ENCODE measurements at regions not wholly inside any gene's neighbourhood (a gene's known extent, or its start where the extent isn't known, plus 50 kb on each side); places are given as distances from the start of the nearest gene placed in this dataset.

- Histone ChIP-seq H3K36me3 (ENCODE audit: control insufficient read depth in 4 of 4, insufficient read depth in 3 of 4, low read depth in 1 of 4, low read length in 3 of 4) (no peaks in the 10 kb centered on the region), H3K9me3 (ENCODE audit: control insufficient read depth in 4 of 4, low read length in 3 of 4) (peaks cover 0 to 4% (median 0%) of the 10 kb centered on the region in 4 donors), H3K9ac (ENCODE audit: low read depth in 1 of 2, low read length in 2 of 2) (no peak overlapping the region), H3K27me3 (ENCODE audit: control insufficient read depth in 4 of 4, insufficient read depth in 4 of 4, low read length in 3 of 4) (no peaks in the 10 kb centered on the region), H3K4me1 (ENCODE audit: control insufficient read depth in 4 of 4, insufficient read depth in 4 of 4, low read length in 3 of 4) (no peaks in the 10 kb centered on the region), H3K27ac (ENCODE audit: low read depth in 1 of 2, low read length in 2 of 2) (no peak overlapping the region), H3K4me3 (ENCODE audit: low read depth in 1 of 3, low read length in 3 of 3) (no peak overlapping the region)
- no peak for DNase-seq (ENCODE audit: low spot score)
- TF ChIP-seq FOXA2 (IDR thresholded peaks at IDR 0.05) (no peak), NR2F2 (IDR thresholded peaks at IDR 0.05) (no peak), FOXA1 (IDR thresholded peaks at IDR 0.05) (no peak), ZBTB33 (IDR thresholded peaks at IDR 0.05) (no peak)
- WGBS: 88% methylated on average over 3 of the region's 3 CpGs
Measured at GRCh38 chr3:110512961-110513360, 558.7 kb upstream of the NECTIN3 start.

- 89% methylated on average over 1 of the region's 1 CpG for WGBS
- TF ChIP-seq SP1 (IDR thresholded peaks at IDR 0.05) (no peak), FOXA1 (IDR thresholded peaks at IDR 0.05) (no peak), HNF4G (IDR thresholded peaks at IDR 0.05) (no peak), ATF3 (IDR thresholded peaks at IDR 0.05) (no peak), MAX (IDR thresholded peaks at IDR 0.05) (no peak), RXRA (IDR thresholded peaks at IDR 0.05) (no peak), NR2F2 (IDR thresholded peaks at IDR 0.05) (no peak), YY1 (IDR thresholded peaks at IDR 0.05) (no peak), HNF4A (conservative IDR thresholded peaks at IDR 0.05) (no peak), JUND (IDR thresholded peaks at IDR 0.05) (no peak), GABPA (IDR thresholded peaks at IDR 0.05 in 1 of 2, conservative IDR thresholded peaks at IDR 0.05 in 1 of 2) (no peak), CTCF (IDR thresholded peaks at IDR 0.05; ENCODE audit: low read depth, low read length, missing input control) (no peak)
Measured at GRCh38 chr3:110518031-110518430, 553.6 kb upstream of the NECTIN3 start.

GRCh38 chr3:110519071-110519470 lies 552.5 kb upstream of the NECTIN3 start:
- no peaks in the 10 kb centered on the region for H3K9me3 ChIP-seq (ENCODE audit: control insufficient read depth in 4 of 4, low read length in 3 of 4)
- H3K4me1 ChIP-seq (ENCODE audit: control insufficient read depth in 4 of 4, insufficient read depth in 4 of 4, low read length in 3 of 4): no peaks in the 10 kb centered on the region
- H3K36me3 ChIP-seq (ENCODE audit: control insufficient read depth in 4 of 4, insufficient read depth in 3 of 4, low read depth in 1 of 4, low read length in 3 of 4): no peaks in the 10 kb centered on the region
- H3K27me3 ChIP-seq (ENCODE audit: control insufficient read depth in 4 of 4, insufficient read depth in 4 of 4, low read length in 3 of 4): no peaks in the 10 kb centered on the region
- TF ChIP-seq NR2F2 (IDR thresholded peaks at IDR 0.05) (no peak), GABPA (IDR thresholded peaks at IDR 0.05 in 1 of 2, conservative IDR thresholded peaks at IDR 0.05 in 1 of 2) (no peak)
- H3K9ac ChIP-seq (ENCODE audit: low read depth in 1 of 2, low read length in 2 of 2): no peak overlapping the region
- H3K4me3 ChIP-seq (ENCODE audit: low read depth in 1 of 3, low read length in 3 of 3): no peak overlapping the region
- DNase-seq (ENCODE audit: low spot score): no peak
- no peak overlapping the region for H3K27ac ChIP-seq (ENCODE audit: low read depth in 1 of 2, low read length in 2 of 2)
- WGBS: 89% methylated on average over 1 of the region's 1 CpG

More at GRCh38 chr3:110518031-110518430, 553.6 kb upstream of the NECTIN3 start:
- no peak for DNase-seq (ENCODE audit: low spot score)
- no peaks in the 10 kb centered on the region for H3K4me1 ChIP-seq (ENCODE audit: control insufficient read depth in 4 of 4, insufficient read depth in 4 of 4, low read length in 3 of 4)
- no peak overlapping the region for H3K9ac ChIP-seq (ENCODE audit: low read depth in 1 of 2, low read length in 2 of 2)
- H3K4me3 ChIP-seq (ENCODE audit: low read depth in 1 of 3, low read length in 3 of 3): no peak overlapping the region
- no peak overlapping the region for H3K27ac ChIP-seq (ENCODE audit: low read depth in 1 of 2, low read length in 2 of 2)
- H3K9me3 ChIP-seq (ENCODE audit: control insufficient read depth in 4 of 4, low read length in 3 of 4): no peaks in the 10 kb centered on the region
- H3K27me3 ChIP-seq (ENCODE audit: control insufficient read depth in 4 of 4, insufficient read depth in 4 of 4, low read length in 3 of 4): no peaks in the 10 kb centered on the region
- H3K36me3 ChIP-seq (ENCODE audit: control insufficient read depth in 4 of 4, insufficient read depth in 3 of 4, low read depth in 1 of 4, low read length in 3 of 4): no peaks in the 10 kb centered on the region
